ENCODE measurements at regions not wholly inside any gene's neighbourhood (a gene's known extent, or its start where the extent isn't known, plus 50 kb on each side); places are given as distances from the start of the nearest gene placed in this dataset.

- peak; percentile 91 for DNase-seq (ENCODE audit: low read depth)
- no peak overlapping the region for H3K4me3 ChIP-seq (ENCODE audit: low read depth, low read length)
- TF ChIP-seq CTCF (IDR thresholded peaks at IDR 0.05; ENCODE audit: insufficient read depth, low read depth, low read length): no peak
Measured at GRCh38 chr1:232149287-232150201, 480.4 kb downstream of the SIPA1L2 start.

- H3K4me3 ChIP-seq (ENCODE audit: low read depth, low read length): no peak overlapping the region
- no peak for TF ChIP-seq CTCF (IDR thresholded peaks at IDR 0.05; ENCODE audit: insufficient read depth, low read depth, low read length)
- DNase-seq (ENCODE audit: low read depth): no peak
Measured at GRCh38 chr1:232147215-232147614, 482.7 kb downstream of the SIPA1L2 start.

GRCh38 chr1:232146514-232146913, 483.4 kb downstream of the SIPA1L2 start:
- TF ChIP-seq CTCF (IDR thresholded peaks at IDR 0.05; ENCODE audit: insufficient read depth, low read depth, low read length): no peak
- DNase-seq (ENCODE audit: low read depth): no peak
- H3K4me3 ChIP-seq (ENCODE audit: low read depth, low read length): no peak overlapping the region

- DNase-seq (ENCODE audit: low read depth): no peak
- no peak overlapping the region for H3K4me3 ChIP-seq (ENCODE audit: low read depth, low read length)
- no peak for TF ChIP-seq CTCF (IDR thresholded peaks at IDR 0.05; ENCODE audit: insufficient read depth, low read depth, low read length)
Measured at GRCh38 chr1:232145768-232146167, 484.2 kb downstream of the SIPA1L2 start.

GRCh38 chr1:232144696-232145230, 485.2 kb downstream of the SIPA1L2 start:
- TF ChIP-seq CTCF (IDR thresholded peaks at IDR 0.05; ENCODE audit: insufficient read depth, low read depth, low read length): no peak
- DNase-seq (ENCODE audit: low read depth): no peak
- no peak overlapping the region for H3K4me3 ChIP-seq (ENCODE audit: low read depth, low read length)

GRCh38 chr1:232143315-232143886, 486.5 kb downstream of the SIPA1L2 start:
- no peak for TF ChIP-seq CTCF (IDR thresholded peaks at IDR 0.05; ENCODE audit: insufficient read depth, low read depth, low read length)
- DNase-seq (ENCODE audit: low read depth): peak; percentile 41
- no peak overlapping the region for H3K4me3 ChIP-seq (ENCODE audit: low read depth, low read length)
